CD14-positive monocyte (primary cell): ENCODE measurements at regions not wholly inside any gene's neighbourhood (a gene's known extent, or its start where the extent isn't known, plus 50 kb on each side); places are given as distances from the start of the nearest gene placed in this dataset.

Experiments
- DNase-seq, 3 donors: peaks; one replicate each; pipeline ENCODE4 v3.0.0-alpha.2; 2011 to 2022
- H2AFZ ChIP-seq: 2 replicates; pipeline ENCODE4 v1.6.0; 2012; ENCODE audit warnings: mild to moderate bottlenecking, low read depth, low read length, inconsistent platforms; ENCODE audit not compliant: insufficient read depth, poor library complexity, severe bottlenecking
- H3K27ac ChIP-seq, 2 donors: 1 replicate in 1 of 2; 2 replicates in 1 of 2; pipeline ENCODE4 v1.5.1; 2012 to 2013; ENCODE audit warnings: low read length in 2 of 2, control low read depth in 1 of 2, inconsistent platforms in 1 of 2, low read depth in 1 of 2, mild to moderate bottlenecking in 1 of 2
- H3K27me3 ChIP-seq, 2 donors: one replicate each; pipeline versions ENCODE4 v1.6.0 to v1.6.1; 2011 to 2013; ENCODE audit warnings: low read length in 2 of 2; ENCODE audit not compliant: control insufficient read depth in 2 of 2, insufficient read depth in 2 of 2
- H3K36me3 ChIP-seq, 2 donors: replicated peaks in 1 of 2; 1 replicate in 1 of 2; 2 replicates in 1 of 2; pipeline versions ENCODE4 v1.5.1 to v1.6.1; 2012 to 2013; ENCODE audit warnings: low read length in 2 of 2, control low read depth in 1 of 2, inconsistent platforms in 1 of 2, mild to moderate bottlenecking in 1 of 2; ENCODE audit not compliant: insufficient read depth in 2 of 2, control insufficient read depth in 1 of 2
- H3K4me1 ChIP-seq, 2 donors: 1 replicate in 1 of 2; 2 replicates in 1 of 2; pipeline versions ENCODE4 v1.5.1 to v1.6.1; 2012 to 2013; ENCODE audit warnings: low read length in 2 of 2, control low read depth in 1 of 2, inconsistent platforms in 1 of 2, mild to moderate bottlenecking in 1 of 2, moderate library complexity in 1 of 2; ENCODE audit not compliant: insufficient read depth in 2 of 2, control insufficient read depth in 1 of 2
- H3K4me2 ChIP-seq: replicated peaks from 2 replicates; pipeline ENCODE3; 2012; ENCODE audit warnings: low read length, moderate library complexity, mild to moderate bottlenecking; ENCODE audit not compliant: poor library complexity, severe bottlenecking; ENCODE audit errors: extremely low read depth
- H3K4me3 ChIP-seq, 3 experiments: fragments of 200-600 bp in 1 of 3; sonication (generic) in 1 of 3; replicated peaks in 1 of 3; 1 replicate in 2 of 3; 2 replicates in 1 of 3; pipeline ENCODE4 v1.5.1; 2011 to 2013; ENCODE audit warnings: low read length in 3 of 3, mild to moderate bottlenecking in 3 of 3, control low read depth in 2 of 3, low read depth in 2 of 3, inconsistent platforms in 1 of 3, moderate library complexity in 1 of 3
- H3K79me2 ChIP-seq: 2 replicates; pipeline ENCODE4 v1.6.0; 2012; ENCODE audit warnings: mild to moderate bottlenecking, control low read depth, inconsistent platforms, low read length, moderate library complexity; ENCODE audit not compliant: insufficient read depth
- H3K9ac ChIP-seq: 2 replicates; pipeline ENCODE4 v1.6.0; 2017; ENCODE audit warnings: low read length, mild to moderate bottlenecking; ENCODE audit not compliant: insufficient read depth, poor library complexity, severe bottlenecking
- H3K9me3 ChIP-seq, 2 donors: replicated peaks in 1 of 2; 1 replicate in 1 of 2; 2 replicates in 1 of 2; pipeline versions ENCODE4 v1.5.1 to v1.6.1; 2012 to 2013; ENCODE audit warnings: low read length in 2 of 2, control low read depth in 1 of 2; ENCODE audit not compliant: control insufficient read depth in 1 of 2, insufficient read depth in 1 of 2
- H4K20me1 ChIP-seq: 2 replicates; pipeline ENCODE4 v1.6.0; 2012; ENCODE audit warnings: mild to moderate bottlenecking, low read length, control low read depth, moderate library complexity; ENCODE audit not compliant: insufficient read depth
- H3K27ac Mint-ChIP-seq, 7 donors: one replicate each; pipeline ENCODE4 v1.8.0; 2020; ENCODE audit warnings: mild to moderate bottlenecking in 7 of 7, mixed read lengths in 7 of 7, moderate library complexity in 6 of 7, inconsistent platforms in 2 of 7
- H3K27me3 Mint-ChIP-seq, 3 donors: one replicate each; pipeline ENCODE4 v1.8.0; 2021 to 2022; ENCODE audit warnings: low read depth in 3 of 3, mild to moderate bottlenecking in 3 of 3, mixed read lengths in 3 of 3, moderate library complexity in 3 of 3, inconsistent platforms in 1 of 3
- H3K36me3 Mint-ChIP-seq, 2 donors: one replicate each; pipeline ENCODE4 v1.8.0; 2020; ENCODE audit warnings: mixed read lengths in 2 of 2, inconsistent platforms in 1 of 2, mild to moderate bottlenecking in 1 of 2
- H3K4me1 Mint-ChIP-seq: one replicate; pipeline ENCODE4 v1.8.0; 2020; ENCODE audit warnings: mild to moderate bottlenecking, mixed read lengths
- H3K4me3 Mint-ChIP-seq, 2 donors: one replicate each; pipeline ENCODE4 v1.8.0; 2020; ENCODE audit warnings: mild to moderate bottlenecking in 2 of 2, mixed read lengths in 2 of 2, moderate library complexity in 1 of 2
- H3K9me3 Mint-ChIP-seq, 7 donors: one replicate each; pipeline ENCODE4 v1.8.0; 2020 to 2022; ENCODE audit warnings: mixed read lengths in 7 of 7, mild to moderate bottlenecking in 6 of 7, moderate library complexity in 6 of 7, inconsistent platforms in 2 of 7
- WGBS: methylation state at CpG from one replicate; pipeline ENCODE4 v1.1.5; 2013; ENCODE audit warnings: missing lambda C conversion rate; ENCODE audit not compliant: insufficient coverage; 5-methylcytosine and 5-hydroxymethylcytosine counted together
- intact Hi-C, 2 donors: fragments of 100-400 bp; cut with micrococcal nuclease; formaldehyde crosslinking; loops; one replicate each; pipeline versions ENCODE4 v1.15.0 to v1.15.1; 2023
- TF ChIP-seq, protein P1 (sequence below): fragments of 200-600 bp; IDR thresholded peaks from one replicate; pipeline ENCODE4 v1.8.0; 2022; ENCODE audit warnings: antibody characterized with exemption, mild to moderate bottlenecking

GRCh38 chr13:63497601-63498000 lies 2082.0 kb upstream of the PCDH20 start:
- Histone ChIP-seq H3K4me1 (no peaks in the 10 kb centered on the region), H3K79me2 (no peaks in the 10 kb centered on the region), H3K4me2 (no peak overlapping the region), H3K36me3 (no peaks in the 10 kb centered on the region), H3K27ac (no peak overlapping the region), H4K20me1 (no peaks in the 10 kb centered on the region), H3K27me3 (no peaks in the 10 kb centered on the region), H3K9me3 (no peaks in the 10 kb centered on the region), H3K9ac (no peak overlapping the region), H2AFZ (no peak overlapping the region), H3K4me3 (no peak overlapping the region)
- Mint-ChIP-seq H3K9me3 (peaks cover 0 to 7% (median 0%) of the 10 kb centered on the region in 7 donors), H3K4me3 (no peak overlapping the region), H3K36me3 (no peaks in the 10 kb centered on the region), H3K27me3 (no peaks in the 10 kb centered on the region), H3K4me1 (no peaks in the 10 kb centered on the region), H3K27ac (no peak overlapping the region)
- TF ChIP-seq, protein P1, sequence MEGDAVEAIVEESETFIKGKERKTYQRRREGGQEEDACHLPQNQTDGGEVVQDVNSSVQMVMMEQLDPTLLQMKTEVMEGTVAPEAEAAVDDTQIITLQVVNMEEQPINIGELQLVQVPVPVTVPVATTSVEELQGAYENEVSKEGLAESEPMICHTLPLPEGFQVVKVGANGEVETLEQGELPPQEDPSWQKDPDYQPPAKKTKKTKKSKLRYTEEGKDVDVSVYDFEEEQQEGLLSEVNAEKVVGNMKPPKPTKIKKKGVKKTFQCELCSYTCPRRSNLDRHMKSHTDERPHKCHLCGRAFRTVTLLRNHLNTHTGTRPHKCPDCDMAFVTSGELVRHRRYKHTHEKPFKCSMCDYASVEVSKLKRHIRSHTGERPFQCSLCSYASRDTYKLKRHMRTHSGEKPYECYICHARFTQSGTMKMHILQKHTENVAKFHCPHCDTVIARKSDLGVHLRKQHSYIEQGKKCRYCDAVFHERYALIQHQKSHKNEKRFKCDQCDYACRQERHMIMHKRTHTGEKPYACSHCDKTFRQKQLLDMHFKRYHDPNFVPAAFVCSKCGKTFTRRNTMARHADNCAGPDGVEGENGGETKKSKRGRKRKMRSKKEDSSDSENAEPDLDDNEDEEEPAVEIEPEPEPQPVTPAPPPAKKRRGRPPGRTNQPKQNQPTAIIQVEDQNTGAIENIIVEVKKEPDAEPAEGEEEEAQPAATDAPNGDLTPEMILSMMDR: no peak
- intact Hi-C loops: no loop called here
- DNase-seq: no peak

DNA sequence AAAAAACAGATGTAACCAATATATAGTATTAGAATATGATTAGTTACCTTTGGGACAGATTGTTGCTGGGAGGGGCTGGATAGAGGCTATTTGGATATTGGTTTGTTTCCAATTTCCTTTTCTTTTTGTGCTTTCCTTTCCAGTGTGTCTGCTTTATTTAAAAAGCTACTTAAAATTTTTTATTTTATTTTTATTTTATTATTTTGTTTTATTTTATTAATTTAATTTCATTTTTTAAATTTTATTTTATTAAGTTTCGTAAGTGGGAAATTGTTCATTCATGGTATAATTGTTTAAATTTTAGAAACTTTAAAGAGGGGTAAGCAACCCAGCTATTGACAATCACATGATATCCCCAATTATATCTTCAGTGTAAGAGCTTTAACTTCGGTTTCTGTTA lies 2077.0 kb upstream of the PCDH20 start:
- no peak for DNase-seq
- H3K27ac Mint-ChIP-seq: no peak overlapping the region
- Histone ChIP-seq H3K4me3 (no peak overlapping the region), H3K4me2 (no peak overlapping the region), H3K4me1 (no peaks in the 10 kb centered on the region), H3K9ac (no peak overlapping the region), H3K27me3 (no peaks in the 10 kb centered on the region), H3K36me3 (no peaks in the 10 kb centered on the region), H3K27ac (no peak overlapping the region), H3K9me3 (no peaks in the 10 kb centered on the region), H4K20me1 (no peaks in the 10 kb centered on the region), H3K79me2 (no peaks in the 10 kb centered on the region), H2AFZ (no peak overlapping the region)
- H3K4me1 Mint-ChIP-seq: no peaks in the 10 kb centered on the region
- no CpG with 5 or more reads among the region's 2 CpGs for WGBS
- no peak overlapping the region for H3K4me3 Mint-ChIP-seq
- H3K9me3 Mint-ChIP-seq: peaks cover 0 to 7% (median 1%) of the 10 kb centered on the region in 7 donors
- H3K27me3 Mint-ChIP-seq: no peaks in the 10 kb centered on the region
- intact Hi-C loops: no loop called here
- TF ChIP-seq, protein P1: no peak
- no peaks in the 10 kb centered on the region for H3K36me3 Mint-ChIP-seq
